ENCODE measurements at regions not wholly inside any gene's neighbourhood (a gene's known extent, or its start where the extent isn't known, plus 50 kb on each side); places are given as distances from the start of the nearest gene placed in this dataset.

GRCh38 chr13:104592545-104593250, 1526.5 kb upstream of the SLC10A2 start:
- TF ChIP-seq POLR2A (IDR thresholded peaks at IDR 0.05) = no peak
- TF ChIP-seq, protein P1, sequence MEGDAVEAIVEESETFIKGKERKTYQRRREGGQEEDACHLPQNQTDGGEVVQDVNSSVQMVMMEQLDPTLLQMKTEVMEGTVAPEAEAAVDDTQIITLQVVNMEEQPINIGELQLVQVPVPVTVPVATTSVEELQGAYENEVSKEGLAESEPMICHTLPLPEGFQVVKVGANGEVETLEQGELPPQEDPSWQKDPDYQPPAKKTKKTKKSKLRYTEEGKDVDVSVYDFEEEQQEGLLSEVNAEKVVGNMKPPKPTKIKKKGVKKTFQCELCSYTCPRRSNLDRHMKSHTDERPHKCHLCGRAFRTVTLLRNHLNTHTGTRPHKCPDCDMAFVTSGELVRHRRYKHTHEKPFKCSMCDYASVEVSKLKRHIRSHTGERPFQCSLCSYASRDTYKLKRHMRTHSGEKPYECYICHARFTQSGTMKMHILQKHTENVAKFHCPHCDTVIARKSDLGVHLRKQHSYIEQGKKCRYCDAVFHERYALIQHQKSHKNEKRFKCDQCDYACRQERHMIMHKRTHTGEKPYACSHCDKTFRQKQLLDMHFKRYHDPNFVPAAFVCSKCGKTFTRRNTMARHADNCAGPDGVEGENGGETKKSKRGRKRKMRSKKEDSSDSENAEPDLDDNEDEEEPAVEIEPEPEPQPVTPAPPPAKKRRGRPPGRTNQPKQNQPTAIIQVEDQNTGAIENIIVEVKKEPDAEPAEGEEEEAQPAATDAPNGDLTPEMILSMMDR (IDR thresholded peaks at IDR 0.05) = no peak
